WTC11 (cell line): ENCODE measurements at regions not wholly inside any gene's neighbourhood (a gene's known extent, or its start where the extent isn't known, plus 50 kb on each side); places are given as distances from the start of the nearest gene placed in this dataset.

Experiments
- ATAC-seq: fragments of 200-7000 bp; cut with Tn5 transposase; 2 replicates; pipeline ENCODE4 v1.10.0; 2021; ENCODE audit warnings: mild to moderate bottlenecking, moderate library complexity
- CTCF ChIA-PET: fragments of 300-600 bp; sonication (Branson Sonifier 250); formaldehyde crosslinking; loops from one replicate; lab custom pipeline; 2021; ENCODE audit warnings: antibody characterized with exemption; lab: Charles Lee
- POLR2A ChIA-PET: fragments of 350-600 bp; sonication (Branson Sonifier 250); formaldehyde crosslinking; loops from one replicate; lab custom pipeline; 2021; ENCODE audit warnings: antibody characterized with exemption; lab: Charles Lee
- DNase-seq: peaks from one replicate; pipeline ENCODE4 v3.0.0; 2021; ENCODE audit warnings: low spot score
- H3K27ac Mint-ChIP-seq: 2 replicates; pipeline ENCODE4 v1.8.0; 2021; ENCODE audit warnings: mixed read lengths
- H3K27me3 Mint-ChIP-seq: 2 replicates; pipeline ENCODE4 v1.8.0; 2021; ENCODE audit warnings: low read depth, mild to moderate bottlenecking, moderate library complexity, mixed read lengths
- H3K36me3 Mint-ChIP-seq: 2 replicates; pipeline ENCODE4 v1.8.0; 2021; ENCODE audit warnings: mixed read lengths
- H3K4me1 Mint-ChIP-seq: 2 replicates; pipeline ENCODE4 v1.8.0; 2022; ENCODE audit warnings: mixed read lengths
- H3K4me3 Mint-ChIP-seq: 2 replicates; pipeline ENCODE4 v1.8.0; 2021; ENCODE audit warnings: mild to moderate bottlenecking, moderate library complexity, mixed read lengths
- H3K9me3 Mint-ChIP-seq: 2 replicates; pipeline ENCODE4 v1.8.0; 2021; ENCODE audit warnings: mixed read lengths
- CBFB ChIP-seq: sonication (generic); formaldehyde crosslinking; IDR thresholded peaks from 2 replicates; pipeline ENCODE4 v1.8.1; 2022; ENCODE audit warnings: mild to moderate bottlenecking, low read depth, missing genetic modification reagents
- CDX4 ChIP-seq: fragments of 250-450 bp; sonication (Bioruptor Pico); IDR thresholded peaks from 2 replicates; pipeline ENCODE4 v1.9.0; 2021; ENCODE audit warnings: moderate library complexity, mild to moderate bottlenecking, inconsistent platforms, borderline replicate concordance
- GABPB1 ChIP-seq: sonication (generic); formaldehyde crosslinking; IDR thresholded peaks from 2 replicates; pipeline ENCODE4 v1.8.1; 2023; ENCODE audit warnings: mild to moderate bottlenecking, missing genetic modification reagents
- HMGA2 ChIP-seq: fragments of 250-450 bp; sonication (Bioruptor Pico); IDR thresholded peaks from 2 replicates; pipeline ENCODE4 v1.4.0; 2021; ENCODE audit warnings: mild to moderate bottlenecking, moderate library complexity
- MXD4 ChIP-seq: fragments of 250-450 bp; sonication (Bioruptor Pico); IDR thresholded peaks from 2 replicates; pipeline ENCODE4 v1.8.0; 2021; ENCODE audit warnings: mild to moderate bottlenecking, moderate library complexity, borderline replicate concordance
- MYBL2 ChIP-seq: sonication (generic); formaldehyde crosslinking; IDR thresholded peaks from 2 replicates; pipeline ENCODE4 v1.8.1; 2023; ENCODE audit warnings: mild to moderate bottlenecking, moderate library complexity, missing genetic modification reagents
- NFYB ChIP-seq: sonication (generic); formaldehyde crosslinking; conservative IDR thresholded peaks from 2 replicates; pipeline ENCODE4 v1.8.0; 2022; ENCODE audit warnings: low read depth, missing genetic modification reagents
- PRDM15 ChIP-seq: sonication (generic); formaldehyde crosslinking; IDR thresholded peaks from 2 replicates; pipeline ENCODE4 v1.8.0; 2022; ENCODE audit warnings: missing genetic modification reagents
- PRRX2 ChIP-seq: fragments of 250-450 bp; sonication (Bioruptor Pico); IDR thresholded peaks from 2 replicates; pipeline ENCODE4 v1.8.0; 2021; ENCODE audit warnings: mild to moderate bottlenecking
- SP1 ChIP-seq: sonication (generic); formaldehyde crosslinking; conservative IDR thresholded peaks from 2 replicates; pipeline ENCODE4 v1.8.1; 2022; ENCODE audit warnings: missing genetic modification reagents
- ZBTB43 ChIP-seq: sonication (generic); formaldehyde crosslinking; IDR thresholded peaks from 2 replicates; pipeline ENCODE4 v1.8.1; 2023; ENCODE audit warnings: mild to moderate bottlenecking, missing genetic modification reagents
- ZNF423 ChIP-seq: fragments of 250-450 bp; sonication (Bioruptor Pico); IDR thresholded peaks from 2 replicates; pipeline ENCODE4 v2.1.2; 2022; ENCODE audit warnings: mild to moderate bottlenecking, moderate library complexity
- TF ChIP-seq, protein P1 (sequence below): sonication (generic); formaldehyde crosslinking; IDR thresholded peaks from 2 replicates; pipeline ENCODE4 v1.8.1; 2023; ENCODE audit warnings: mild to moderate bottlenecking, moderate library complexity, missing genetic modification reagents
- TF ChIP-seq, protein P2 (sequence below): sonication (generic); formaldehyde crosslinking; IDR thresholded peaks from 2 replicates; pipeline ENCODE4 v1.8.1; 2022; ENCODE audit warnings: low read depth, mild to moderate bottlenecking, moderate library complexity, missing genetic modification reagents, borderline replicate concordance
- TF ChIP-seq, protein P3 (sequence below): fragments of 200-600 bp; IDR thresholded peaks from 2 replicates; pipeline ENCODE4 v1.8.0; 2022; ENCODE audit warnings: antibody characterized with exemption
- TF ChIP-seq, protein P4 (sequence below): sonication (generic); formaldehyde crosslinking; IDR thresholded peaks from 2 replicates; pipeline ENCODE4 v1.8.1; 2023; ENCODE audit warnings: mild to moderate bottlenecking, missing genetic modification reagents, borderline replicate concordance

- Mint-ChIP-seq H3K4me3 (no peak overlapping the region), H3K27me3 (no peaks in the 10 kb centered on the region; the same call in 1 of the 2 replicates), H3K9me3 (peaks cover 13% of the 10 kb centered on the region), H3K4me1 (no peaks in the 10 kb centered on the region)
- no peak for TF ChIP-seq MYBL2
- TF ChIP-seq, all 79 proteins: peak for 0
- ATAC-seq, result no peak
- ChIA-PET POLR2A (no interaction called here), CTCF (no interaction called here)
- Mint-ChIP-seq H3K27ac (no peak overlapping the region), H3K36me3 (no peaks in the 10 kb centered on the region)
- no peak for DNase-seq
Observed at GRCh38 chr5:32522429-32523143, 62.8 kb upstream of the SUB1 start.

DNA sequence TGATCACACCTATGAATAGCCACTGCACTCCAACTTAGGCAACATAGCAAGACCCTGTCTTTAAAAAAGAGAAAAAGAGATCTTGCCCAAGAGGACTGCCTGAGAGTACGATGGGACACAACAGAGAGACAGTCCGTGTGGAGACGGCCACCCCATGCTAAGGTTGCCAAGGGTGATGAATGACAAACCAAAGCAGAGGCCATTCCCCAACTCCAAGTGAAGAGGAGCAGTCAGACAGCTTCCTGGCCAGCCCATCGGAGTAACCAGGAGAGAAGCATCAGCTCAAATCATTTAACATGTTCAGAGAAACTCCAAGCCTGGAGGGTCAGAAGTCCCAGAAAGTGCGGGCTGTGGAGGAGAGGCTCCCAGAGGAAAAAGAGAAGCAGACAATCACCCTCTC is 63.9 kb upstream of the SUB1 start:
- Mint-ChIP-seq H3K36me3 (no peaks in the 10 kb centered on the region), H3K27me3 (no peaks in the 10 kb centered on the region; the same call in 1 of the 2 replicates), H3K4me1 (no peaks in the 10 kb centered on the region), H3K27ac (no peak overlapping the region), H3K9me3 (peaks cover 13% of the 10 kb centered on the region), H3K4me3 (no peak overlapping the region)
- DNase-seq (no peak), ATAC-seq (no peak)
- POLR2A ChIA-PET, result no interaction called here
- CTCF ChIA-PET, result no interaction called here
- TF ChIP-seq ZNF423 (CRISPR knock-in tag) (no peak), PRDM15 (CRISPR knock-in tag) (no peak), SP1 (no peak), HMGA2 (CRISPR knock-in tag) (no peak), CBFB (no peak), GABPB1 (CRISPR knock-in tag) (no peak), MXD4 (CRISPR knock-in tag) (no peak), NFYB (CRISPR knock-in tag) (no peak), ZBTB43 (CRISPR knock-in tag) (no peak), PRRX2 (CRISPR knock-in tag) (no peak), CDX4 (CRISPR knock-in tag) (no peak)
- TF ChIP-seq, protein P1, sequence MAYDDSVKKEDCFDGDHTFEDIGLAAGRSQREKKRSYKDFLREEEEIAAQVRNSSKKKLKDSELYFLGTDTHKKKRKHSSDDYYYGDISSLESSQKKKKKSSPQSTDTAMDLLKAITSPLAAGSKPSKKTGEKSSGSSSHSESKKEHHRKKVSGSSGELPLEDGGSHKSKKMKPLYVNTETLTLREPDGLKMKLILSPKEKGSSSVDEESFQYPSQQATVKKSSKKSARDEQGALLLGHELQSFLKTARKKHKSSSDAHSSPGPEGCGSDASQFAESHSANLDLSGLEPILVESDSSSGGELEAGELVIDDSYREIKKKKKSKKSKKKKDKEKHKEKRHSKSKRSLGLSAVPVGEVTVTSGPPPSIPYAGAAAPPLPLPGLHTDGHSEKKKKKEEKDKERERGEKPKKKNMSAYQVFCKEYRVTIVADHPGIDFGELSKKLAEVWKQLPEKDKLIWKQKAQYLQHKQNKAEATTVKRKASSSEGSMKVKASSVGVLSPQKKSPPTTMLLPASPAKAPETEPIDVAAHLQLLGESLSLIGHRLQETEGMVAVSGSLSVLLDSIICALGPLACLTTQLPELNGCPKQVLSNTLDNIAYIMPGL (CRISPR knock-in tag), result no peak
- TF ChIP-seq, protein P2, sequence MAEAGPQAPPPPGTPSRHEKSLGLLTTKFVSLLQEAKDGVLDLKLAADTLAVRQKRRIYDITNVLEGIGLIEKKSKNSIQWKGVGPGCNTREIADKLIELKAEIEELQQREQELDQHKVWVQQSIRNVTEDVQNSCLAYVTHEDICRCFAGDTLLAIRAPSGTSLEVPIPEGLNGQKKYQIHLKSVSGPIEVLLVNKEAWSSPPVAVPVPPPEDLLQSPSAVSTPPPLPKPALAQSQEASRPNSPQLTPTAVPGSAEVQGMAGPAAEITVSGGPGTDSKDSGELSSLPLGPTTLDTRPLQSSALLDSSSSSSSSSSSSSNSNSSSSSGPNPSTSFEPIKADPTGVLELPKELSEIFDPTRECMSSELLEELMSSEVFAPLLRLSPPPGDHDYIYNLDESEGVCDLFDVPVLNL (CRISPR knock-in tag), result no peak
- TF ChIP-seq, protein P3, sequence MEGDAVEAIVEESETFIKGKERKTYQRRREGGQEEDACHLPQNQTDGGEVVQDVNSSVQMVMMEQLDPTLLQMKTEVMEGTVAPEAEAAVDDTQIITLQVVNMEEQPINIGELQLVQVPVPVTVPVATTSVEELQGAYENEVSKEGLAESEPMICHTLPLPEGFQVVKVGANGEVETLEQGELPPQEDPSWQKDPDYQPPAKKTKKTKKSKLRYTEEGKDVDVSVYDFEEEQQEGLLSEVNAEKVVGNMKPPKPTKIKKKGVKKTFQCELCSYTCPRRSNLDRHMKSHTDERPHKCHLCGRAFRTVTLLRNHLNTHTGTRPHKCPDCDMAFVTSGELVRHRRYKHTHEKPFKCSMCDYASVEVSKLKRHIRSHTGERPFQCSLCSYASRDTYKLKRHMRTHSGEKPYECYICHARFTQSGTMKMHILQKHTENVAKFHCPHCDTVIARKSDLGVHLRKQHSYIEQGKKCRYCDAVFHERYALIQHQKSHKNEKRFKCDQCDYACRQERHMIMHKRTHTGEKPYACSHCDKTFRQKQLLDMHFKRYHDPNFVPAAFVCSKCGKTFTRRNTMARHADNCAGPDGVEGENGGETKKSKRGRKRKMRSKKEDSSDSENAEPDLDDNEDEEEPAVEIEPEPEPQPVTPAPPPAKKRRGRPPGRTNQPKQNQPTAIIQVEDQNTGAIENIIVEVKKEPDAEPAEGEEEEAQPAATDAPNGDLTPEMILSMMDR, result no peak
- TF ChIP-seq, protein P4, sequence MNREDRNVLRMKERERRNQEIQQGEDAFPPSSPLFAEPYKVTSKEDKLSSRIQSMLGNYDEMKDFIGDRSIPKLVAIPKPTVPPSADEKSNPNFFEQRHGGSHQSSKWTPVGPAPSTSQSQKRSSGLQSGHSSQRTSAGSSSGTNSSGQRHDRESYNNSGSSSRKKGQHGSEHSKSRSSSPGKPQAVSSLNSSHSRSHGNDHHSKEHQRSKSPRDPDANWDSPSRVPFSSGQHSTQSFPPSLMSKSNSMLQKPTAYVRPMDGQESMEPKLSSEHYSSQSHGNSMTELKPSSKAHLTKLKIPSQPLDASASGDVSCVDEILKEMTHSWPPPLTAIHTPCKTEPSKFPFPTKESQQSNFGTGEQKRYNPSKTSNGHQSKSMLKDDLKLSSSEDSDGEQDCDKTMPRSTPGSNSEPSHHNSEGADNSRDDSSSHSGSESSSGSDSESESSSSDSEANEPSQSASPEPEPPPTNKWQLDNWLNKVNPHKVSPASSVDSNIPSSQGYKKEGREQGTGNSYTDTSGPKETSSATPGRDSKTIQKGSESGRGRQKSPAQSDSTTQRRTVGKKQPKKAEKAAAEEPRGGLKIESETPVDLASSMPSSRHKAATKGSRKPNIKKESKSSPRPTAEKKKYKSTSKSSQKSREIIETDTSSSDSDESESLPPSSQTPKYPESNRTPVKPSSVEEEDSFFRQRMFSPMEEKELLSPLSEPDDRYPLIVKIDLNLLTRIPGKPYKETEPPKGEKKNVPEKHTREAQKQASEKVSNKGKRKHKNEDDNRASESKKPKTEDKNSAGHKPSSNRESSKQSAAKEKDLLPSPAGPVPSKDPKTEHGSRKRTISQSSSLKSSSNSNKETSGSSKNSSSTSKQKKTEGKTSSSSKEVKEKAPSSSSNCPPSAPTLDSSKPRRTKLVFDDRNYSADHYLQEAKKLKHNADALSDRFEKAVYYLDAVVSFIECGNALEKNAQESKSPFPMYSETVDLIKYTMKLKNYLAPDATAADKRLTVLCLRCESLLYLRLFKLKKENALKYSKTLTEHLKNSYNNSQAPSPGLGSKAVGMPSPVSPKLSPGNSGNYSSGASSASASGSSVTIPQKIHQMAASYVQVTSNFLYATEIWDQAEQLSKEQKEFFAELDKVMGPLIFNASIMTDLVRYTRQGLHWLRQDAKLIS (CRISPR knock-in tag), result no peak
